GM12878 (cell line): ENCODE measurements at regions not wholly inside any gene's neighbourhood (a gene's known extent, or its start where the extent isn't known, plus 50 kb on each side); places are given as distances from the start of the nearest gene placed in this dataset.

ENCODE experiments used
- ATAC-seq: fragments of 200-7000 bp; cut with Tn5 transposase; 3 replicates; pipeline ENCODE4 v1.9.1; 2020; ENCODE audit warnings: mild to moderate bottlenecking, moderate library complexity
- BruUV-seq: library from RNA; stranded (reverse); fragments of 400-500 nt; replicated peaks from 2 replicates; lab custom pipeline; 2021; lab: Mats Ljungman, UMichigan
- CTCF ChIA-PET: fragments of 300-600 bp; sonication (Branson Sonifier 250); formaldehyde crosslinking; extraction: SDS; loops from one replicate; lab custom pipeline; 2021; ENCODE audit warnings: inconsistent platforms; lab: Yijun Ruan, JAX
- POLR2A ChIA-PET: fragments of 350-600 bp; formaldehyde crosslinking; extraction: SDS; loops from one replicate; lab custom pipeline; 2021; ENCODE audit warnings: inconsistent platforms; lab: Charles Lee
- RAD21 ChIA-PET: fragments of 300-600 bp; sonication (Branson Sonifier 250); formaldehyde crosslinking; loops from one replicate; lab custom pipeline; 2023; ENCODE audit warnings: antibody characterized with exemption; ENCODE audit not compliant: unreplicated experiment; lab: Charles Lee
- SMC1A ChIA-PET: fragments of 300-600 bp; sonication (Branson Sonifier 250); formaldehyde crosslinking; loops from one replicate; lab custom pipeline; 2023; ENCODE audit not compliant: unreplicated experiment, uncharacterized antibody; lab: Charles Lee
- DNase-seq: peaks from one replicate; pipeline ENCODE4 v3.0.0-alpha.2; 2011; ENCODE audit warnings: low read depth, low spot score
- FAIRE-seq: peaks from 3 replicates; lab custom pipeline; 2011; peaks lifted over from hg19 to GRCh38; lab: Jason Lieb, UNC
- H2AFZ ChIP-seq: 2 replicates; pipeline ENCODE4 v1.6.0; 2011; ENCODE audit warnings: low read depth, low read length, control low read depth; ENCODE audit not compliant: control insufficient read depth
- H3K27ac ChIP-seq: 2 replicates; pipeline ENCODE4 v1.5.1; 2011; ENCODE audit warnings: control low read depth; ENCODE audit not compliant: control insufficient read depth, insufficient read depth
- H3K27me3 ChIP-seq, 2 experiments: replicated peaks in 1 of 2; 2 replicates each; pipeline versions ENCODE4 v1.6.0 to v1.6.1; 2011; ENCODE audit warnings: low read length in 1 of 2; ENCODE audit not compliant: control insufficient read depth in 2 of 2, insufficient read depth in 2 of 2
- H3K36me3 ChIP-seq, 2 experiments: 2 replicates each; pipeline ENCODE4 v1.5.1; 2011; ENCODE audit warnings: low read length in 1 of 2; ENCODE audit not compliant: control insufficient read depth in 2 of 2, insufficient read depth in 2 of 2
- H3K4me1 ChIP-seq: 2 replicates; pipeline ENCODE4 v1.6.1; 2011; ENCODE audit warnings: mild to moderate bottlenecking, low read length, moderate library complexity, mixed read lengths; ENCODE audit not compliant: control insufficient read depth, insufficient read depth
- H3K4me2 ChIP-seq: 2 replicates; pipeline ENCODE4 v1.6.0; 2011; ENCODE audit warnings: control low read depth; ENCODE audit not compliant: control insufficient read depth, insufficient read depth
- H3K4me3 ChIP-seq: fragments of 200-600 bp; sonication (generic); 2 replicates; pipeline ENCODE4 v1.5.1; 2016
- H3K79me2 ChIP-seq: 2 replicates; pipeline ENCODE4 v1.6.0; 2011; ENCODE audit warnings: low read length; ENCODE audit not compliant: control insufficient read depth, insufficient read depth
- H3K9ac ChIP-seq: 2 replicates; pipeline ENCODE4 v1.8.0; 2011; ENCODE audit warnings: low read length, control low read depth, mixed read lengths; ENCODE audit not compliant: control insufficient read depth, insufficient read depth
- H3K9me3 ChIP-seq: replicated peaks from 3 replicates; pipeline ENCODE4 v1.5.1; 2011; ENCODE audit warnings: mild to moderate bottlenecking, low read length; ENCODE audit not compliant: control insufficient read depth, insufficient read depth
- H4K20me1 ChIP-seq: 2 replicates; pipeline ENCODE4 v1.6.0; 2011; ENCODE audit not compliant: control insufficient read depth, insufficient read depth
- ASH2L ChIP-seq: fragments of 300-600, 200-600 bp; sonication (generic); IDR thresholded peaks from 2 replicates; pipeline ENCODE4 v1.6.1; 2017; ENCODE audit warnings: low read depth, mild to moderate bottlenecking, borderline replicate concordance
- E2F4 ChIP-seq: IDR thresholded peaks from 2 replicates; pipeline ENCODE4 v1.6.1; 2012; ENCODE audit warnings: low read depth, low read length, improper control_type of control experiment
- EED ChIP-seq: sonication (generic); IDR thresholded peaks from 2 replicates; pipeline ENCODE4 v1.6.1; 2016; ENCODE audit warnings: antibody characterized with exemption, low read depth
- IKZF2 ChIP-seq, 2 experiments: fragments of 450-650 bp; IDR thresholded peaks; 2 replicates each; pipeline ENCODE4 v1.6.1; 2017; ENCODE audit warnings: mild to moderate bottlenecking in 2 of 2, moderate library complexity in 2 of 2
- NFYB ChIP-seq: IDR thresholded peaks from 2 replicates; pipeline ENCODE4 v1.6.1; 2011; ENCODE audit warnings: low read depth, mild to moderate bottlenecking, low read length, improper control_type of control experiment, moderate library complexity; ENCODE audit not compliant: insufficient read depth
- TCF12 ChIP-seq: IDR thresholded peaks from 2 replicates; pipeline ENCODE4 v1.6.1; 2011; ENCODE audit warnings: low read depth, mild to moderate bottlenecking, low read length
- ZNF217 ChIP-seq: fragments of 450-650 bp; IDR thresholded peaks from 2 replicates; pipeline ENCODE4 v1.6.1; 2017; ENCODE audit warnings: antibody characterized with exemption, mild to moderate bottlenecking
- WGBS: methylation state at CpG from one replicate; pipeline ENCODE4 v1.1.6; 2016; ENCODE audit warnings: low lambda C conversion rate; ENCODE audit not compliant: insufficient replicate concordance, insufficient coverage; ENCODE audit errors: missing lambda C conversion rate; 5-methylcytosine and 5-hydroxymethylcytosine counted together
- in situ Hi-C: fragments of 300-500 bp; cut with MboI; formaldehyde crosslinking; loops from 9 replicates; pipeline ENCODE4 v1.14.3; 2018; ENCODE audit warnings: mixed read lengths
- intact Hi-C: fragments of 100-400 bp; cut with micrococcal nuclease; formaldehyde crosslinking; loops from one replicate; pipeline ENCODE4 v1.14.2; 2022; ENCODE audit not compliant: unreplicated experiment

- ChIA-PET CTCF (no interaction called here), RAD21 (no interaction called here), POLR2A (no interaction called here), SMC1A (no interaction called here)
- Histone ChIP-seq H3K79me2 (no peaks in the 10 kb centered on the region), H2AFZ (no peak overlapping the region), H3K4me1 (no peaks in the 10 kb centered on the region), H3K9ac (no peak overlapping the region), H3K36me3 (no peaks in the 10 kb centered on the region), H3K27ac (no peak overlapping the region), H4K20me1 (no peaks in the 10 kb centered on the region), H3K9me3 (no peaks in the 10 kb centered on the region), H3K27me3 (0 out of 4 replicates have a peak, but pooled peaks cover 0 to under 1% of the 10 kb centered on the region in 2 experiments), H3K4me3 (no peak overlapping the region), H3K4me2 (no peak overlapping the region)
- DNase-seq (no peak), ATAC-seq (no peak), FAIRE-seq (no peak)
- WGBS: 41% methylated on average over 8 of the region's 8 CpGs
- intact Hi-C loops (no loop called here), in situ Hi-C loops (no loop called here)
- no TSS peak for BruUV-seq
- TF ChIP-seq IKZF2 (IDR thresholded peaks at IDR 0.05) (no peak), EED (no peak)
Observed at GRCh38 chr13:51020600-51020999, 90.5 kb downstream of the C13orf42 start.

- H3K4me1 ChIP-seq: no peaks in the 10 kb centered on the region
- CTCF ChIA-PET: no interaction called here
- TF ChIP-seq E2F4: no peak
- no peak for TF ChIP-seq NFYB
- TF ChIP-seq ZNF217: no peak
- TF ChIP-seq TCF12: no peak
- no peak for TF ChIP-seq ASH2L
- TF ChIP-seq, all 136 proteins: peak for 0
- ChIA-PET RAD21 (no interaction called here), POLR2A (no interaction called here), SMC1A (interaction anchor here (0.6 kb wide), 1 partner anchor 38 kb away, joined by 3 read pairs; no protein-coding TSS in a partner anchor)
- in situ Hi-C loops: no loop called here
- no peaks in the 10 kb centered on the region for H3K27me3 ChIP-seq
- H3K9ac ChIP-seq: no peak overlapping the region
- no TSS peak for BruUV-seq
- intact Hi-C loops: no loop called here
- 22% methylated on average over 5 of the region's 5 CpGs for WGBS
- no peak overlapping the region for H2AFZ ChIP-seq
- H3K27ac ChIP-seq: no peak overlapping the region
- no peak overlapping the region for H3K4me2 ChIP-seq
- no peak for ATAC-seq
- no peaks in the 10 kb centered on the region for H3K79me2 ChIP-seq
- H4K20me1 ChIP-seq: no peaks in the 10 kb centered on the region
- FAIRE-seq: no peak
- DNase-seq: no peak
- H3K9me3 ChIP-seq: no peaks in the 10 kb centered on the region
- no peaks in the 10 kb centered on the region for H3K36me3 ChIP-seq
- H3K4me3 ChIP-seq: no peak overlapping the region
Observed at GRCh38 chr13:51019026-51019425, 92.0 kb downstream of the C13orf42 start.
